HG03442 (cell line): ENCODE measurements at regions not wholly inside any gene's neighbourhood (a gene's known extent, or its start where the extent isn't known, plus 50 kb on each side); places are given as distances from the start of the nearest gene placed in this dataset.

Experiments used
- ATAC-seq: cut with Tn5 transposase; IDR thresholded peaks from one replicate; pipeline ENCODE4 v1.9.1; 2021; ENCODE audit warnings: mild to moderate bottlenecking, moderate library complexity; ENCODE audit not compliant: unreplicated experiment

DNA sequence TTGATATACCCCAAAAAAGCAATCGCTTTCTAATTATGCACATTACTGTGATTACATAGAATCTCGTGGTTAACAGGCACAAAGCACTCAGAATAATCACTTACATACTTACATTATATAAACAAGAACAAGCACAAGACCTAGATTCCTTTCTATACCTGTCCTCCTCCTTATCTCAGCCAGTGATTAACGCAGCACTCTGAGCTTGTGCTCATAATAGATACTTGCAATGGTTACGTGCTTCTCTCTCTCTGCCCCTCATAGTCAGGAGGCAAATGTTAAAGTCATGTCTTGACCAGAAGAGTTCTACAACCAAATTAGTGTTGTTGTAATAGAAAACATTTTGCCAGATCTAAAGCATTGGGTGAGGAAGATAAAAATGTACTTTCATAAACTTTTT, 342.2 kb upstream of the PKDCC start:
- no peak for ATAC-seq

DNA sequence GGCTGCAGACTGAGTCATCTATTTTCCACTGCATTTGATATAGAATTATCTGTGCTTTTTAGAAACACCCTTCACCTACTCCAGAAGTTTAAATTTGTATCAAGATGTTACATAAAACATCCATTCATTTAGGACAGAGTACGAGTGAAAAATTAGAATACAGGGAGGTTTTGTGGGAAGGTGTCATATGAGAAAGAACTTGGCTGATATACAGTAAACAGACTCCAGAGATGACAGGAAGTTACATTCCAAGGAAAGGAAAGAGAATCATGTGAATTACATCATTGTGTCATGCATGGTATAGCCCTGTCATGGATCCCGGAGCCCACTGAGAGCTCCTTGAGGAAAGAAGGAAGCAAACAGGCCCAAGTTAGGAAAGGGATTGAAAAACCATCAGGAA, 341.5 kb upstream of the PKDCC start:
- ATAC-seq = no peak

DNA sequence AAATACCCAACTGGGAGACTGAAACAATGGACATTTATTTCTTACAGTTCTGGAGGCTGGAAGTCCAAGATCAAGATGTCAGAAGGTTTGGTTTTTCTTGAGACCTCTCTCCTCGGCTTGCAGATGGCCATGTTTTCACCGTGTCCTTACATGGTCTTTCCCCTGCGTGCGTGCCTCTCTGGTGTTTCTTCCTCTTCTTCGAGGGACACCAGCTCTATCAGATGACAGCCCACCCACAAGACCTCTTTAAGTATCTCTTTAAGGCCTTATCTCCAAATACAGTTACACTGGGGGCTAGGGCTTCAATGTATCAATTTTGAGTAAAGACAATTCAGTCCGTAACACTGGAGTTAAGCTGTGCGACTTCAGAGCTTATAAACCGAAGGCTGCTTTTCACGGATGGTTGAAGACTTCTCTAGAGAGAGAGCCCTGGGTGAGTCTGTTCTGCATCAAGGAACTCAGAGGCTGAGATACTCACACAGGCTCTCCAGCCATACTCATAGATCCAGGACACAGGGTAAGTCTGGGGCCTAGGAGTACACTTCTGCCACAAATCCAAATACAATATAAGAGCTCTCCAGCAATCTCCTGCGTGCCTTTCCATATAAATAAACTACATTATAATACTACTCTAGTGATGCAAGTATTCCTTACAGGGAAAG, 339.9 kb upstream of the PKDCC start:
- ATAC-seq = no peak

DNA sequence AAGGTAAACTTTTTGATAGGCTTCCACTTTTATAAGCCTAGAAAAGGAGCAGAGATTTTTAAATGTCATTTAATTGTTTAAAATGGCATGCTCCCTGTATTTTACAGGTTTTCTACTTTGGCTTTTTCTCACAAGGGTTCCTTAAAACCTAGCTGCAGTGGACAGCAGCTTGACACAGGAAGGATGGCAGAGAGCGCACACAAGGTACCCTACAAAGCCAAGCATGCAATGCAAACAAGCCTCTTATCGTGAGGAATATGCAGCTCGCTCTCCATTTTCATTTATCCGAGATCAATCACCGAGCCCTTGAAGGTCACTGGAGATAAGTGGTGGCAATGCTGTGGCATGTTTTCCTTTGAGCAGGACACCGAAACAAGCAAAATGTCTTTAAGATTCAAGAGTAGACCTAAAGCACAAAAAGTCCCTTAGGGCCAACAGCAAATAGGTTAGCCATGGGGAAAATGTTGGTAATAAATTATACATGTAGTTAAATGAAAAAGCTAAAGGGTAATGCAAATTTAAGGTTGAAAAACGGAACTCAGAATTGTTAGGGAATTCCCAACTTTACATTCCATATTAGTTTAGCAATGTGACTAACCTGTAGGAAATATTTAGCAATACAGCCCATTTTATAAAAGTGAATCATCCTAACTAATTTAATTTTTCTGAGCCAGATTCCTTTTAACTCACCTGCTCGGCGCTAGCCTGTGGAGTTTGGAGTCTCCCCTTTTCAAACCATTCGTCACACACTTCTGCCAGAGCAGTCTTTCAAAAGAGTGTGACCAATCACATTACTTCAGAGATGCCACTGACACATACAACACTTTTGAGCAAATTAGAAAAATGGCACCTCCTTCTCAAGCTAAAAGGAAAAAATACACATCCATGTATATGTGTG, 337.9 kb upstream of the PKDCC start:
- ATAC-seq = no peak

DNA sequence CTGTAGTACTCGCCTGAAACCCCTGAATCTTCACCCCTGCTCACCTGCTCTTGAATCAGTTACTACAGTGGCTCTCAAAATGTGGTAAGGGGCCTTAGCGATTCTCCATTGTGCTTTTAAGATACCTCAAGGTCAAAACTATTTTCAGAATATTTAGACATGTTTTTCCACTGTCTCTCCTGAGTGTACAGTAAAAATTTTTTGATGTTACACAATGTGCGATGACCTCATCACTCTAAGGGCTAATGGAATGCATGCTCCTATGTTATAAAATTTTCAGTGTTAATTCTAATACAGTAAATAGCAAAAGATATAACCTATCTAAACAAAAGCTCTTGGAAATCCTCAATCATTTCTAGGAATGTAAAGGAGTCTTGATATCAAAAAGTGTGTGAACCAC, 336.9 kb upstream of the PKDCC start:
- ATAC-seq = no peak

DNA sequence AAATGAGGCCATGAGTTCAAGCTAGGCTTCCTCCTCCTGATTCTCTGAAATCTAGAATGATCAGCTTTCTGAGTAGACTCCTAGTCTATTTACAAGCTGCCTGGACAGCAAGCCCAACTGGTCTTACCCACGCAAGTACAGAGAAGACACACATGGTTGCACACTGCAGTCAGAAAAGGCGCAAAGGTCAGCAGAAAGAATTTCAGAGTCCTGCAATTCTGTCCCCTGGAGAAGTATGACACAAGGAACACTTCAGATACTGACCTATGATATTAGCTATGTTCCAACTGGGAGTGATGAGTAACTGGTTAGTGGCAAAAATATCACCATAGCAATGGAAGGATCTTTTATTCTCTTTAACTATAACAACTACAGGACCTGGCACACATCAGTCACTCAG, 336.1 kb upstream of the PKDCC start:
- ATAC-seq = no peak

DNA sequence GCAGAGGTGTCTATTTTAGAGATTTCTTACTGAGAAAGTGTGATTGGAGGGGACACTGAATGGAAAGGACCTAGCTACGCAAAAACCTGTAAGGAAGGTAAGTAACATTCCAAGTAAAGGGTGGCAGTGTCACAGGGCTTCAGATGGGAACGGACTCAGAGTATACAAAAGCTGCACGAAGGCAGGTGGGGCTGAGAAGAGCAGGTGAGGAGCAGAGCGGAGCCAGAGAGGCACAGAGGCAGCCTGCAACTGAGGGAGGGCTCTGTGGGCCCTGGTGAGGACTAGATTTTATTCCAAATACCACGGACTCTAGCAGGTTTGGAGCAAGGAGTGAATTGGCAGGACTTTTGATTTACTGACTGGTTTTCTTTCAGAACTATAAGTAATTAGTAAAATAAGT, 331.3 kb upstream of the PKDCC start:
- no peak for ATAC-seq

DNA sequence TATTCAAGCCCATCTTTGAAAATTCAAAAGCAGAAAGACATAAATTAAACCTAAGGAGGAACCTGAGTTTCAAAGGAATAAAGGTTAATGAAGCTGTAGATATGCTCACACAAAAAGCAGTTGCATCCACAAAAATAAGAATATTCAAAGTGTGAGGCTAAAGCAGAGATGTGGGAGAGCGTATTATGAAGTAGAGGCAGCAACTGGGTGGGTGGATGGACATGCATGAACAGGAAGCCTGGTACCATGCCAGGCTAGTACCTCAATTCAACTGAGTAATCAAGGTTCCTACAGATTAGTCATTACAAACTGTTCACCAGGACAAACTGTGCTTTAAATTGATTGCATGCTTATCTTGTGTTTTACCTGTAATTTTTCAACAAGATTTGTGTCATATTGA, 330.0 kb upstream of the PKDCC start:
- peak; percentile 45 for ATAC-seq

DNA sequence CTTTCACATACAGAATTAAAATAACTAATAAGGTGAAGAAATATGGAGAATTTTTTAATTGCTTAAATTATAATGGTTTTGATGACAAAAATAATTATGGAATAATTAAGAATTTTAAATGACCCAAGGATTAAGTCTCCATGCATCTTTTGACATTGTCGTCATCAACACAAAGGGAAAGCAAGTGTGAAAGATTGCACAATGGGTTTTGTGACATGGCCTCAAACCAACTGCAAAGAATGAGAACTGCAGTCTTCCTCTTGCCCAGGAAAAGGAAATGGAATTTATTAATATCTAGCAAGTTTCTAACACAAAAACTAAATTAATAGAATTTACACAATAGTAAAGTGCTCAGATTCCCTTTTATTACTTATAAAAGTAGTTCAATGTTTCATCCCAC, 329.1 kb upstream of the PKDCC start:
- ATAC-seq = no peak

DNA sequence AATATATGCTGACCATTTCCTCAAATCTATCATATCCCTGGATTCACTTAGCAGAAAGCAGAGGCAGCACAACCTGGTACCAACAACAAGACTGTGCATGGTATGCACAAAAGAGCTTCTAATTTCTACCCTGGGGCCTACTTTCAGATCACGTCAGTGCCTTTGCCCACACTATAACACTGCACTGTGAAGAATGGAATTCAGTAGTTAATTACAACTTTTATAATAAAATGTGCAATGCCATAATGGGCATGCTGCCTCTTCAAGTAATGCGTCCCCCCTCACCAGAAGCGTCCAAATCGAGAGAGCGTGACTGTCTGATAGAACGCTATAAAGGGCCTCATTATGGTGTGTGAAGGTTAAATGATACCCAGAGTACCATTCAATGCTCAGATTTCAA, 328.1 kb upstream of the PKDCC start:
- ATAC-seq = no peak

DNA sequence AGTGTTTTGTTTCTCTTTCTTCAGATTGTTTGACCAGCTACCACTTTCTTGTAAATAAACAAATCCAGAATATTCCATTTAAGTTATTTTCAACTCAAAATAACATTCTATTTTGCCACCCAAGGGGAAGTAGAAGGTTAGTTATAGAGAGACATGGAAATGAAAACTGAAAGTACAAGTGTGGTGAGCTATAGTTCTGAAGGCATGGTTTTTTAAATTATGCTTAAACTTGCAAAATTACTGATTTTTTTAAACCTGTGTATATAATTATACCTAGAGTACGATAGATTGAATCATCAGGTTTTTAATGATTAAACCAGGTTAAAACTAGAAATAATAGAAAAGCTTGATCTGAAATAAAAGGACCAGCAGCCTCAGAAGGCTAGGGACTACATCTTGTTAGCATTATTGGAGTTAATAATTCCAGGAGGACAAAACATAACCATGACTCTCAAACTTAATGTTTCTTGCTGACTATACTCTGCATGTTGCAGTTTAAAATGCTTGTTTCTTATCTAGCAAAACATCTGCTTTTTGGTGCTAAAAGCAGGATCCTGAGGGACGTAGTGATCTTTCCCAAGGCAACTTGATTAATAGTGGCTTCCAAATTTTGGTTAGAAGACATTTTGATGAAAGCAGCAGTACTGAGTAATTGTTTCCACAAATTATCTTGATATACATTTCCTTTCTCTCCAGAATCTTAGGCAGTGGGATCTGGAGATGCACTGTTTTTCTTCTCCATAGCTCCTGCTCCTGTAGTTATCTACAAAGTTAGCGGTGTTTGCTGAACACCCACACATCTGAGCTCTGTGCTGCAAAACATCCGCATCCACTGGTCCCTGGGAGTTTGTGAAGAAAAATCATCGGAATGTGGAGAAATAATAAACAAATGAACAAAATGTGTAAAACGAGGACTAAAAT, 327.2 kb upstream of the PKDCC start:
- ATAC-seq = peak; percentile 35

DNA sequence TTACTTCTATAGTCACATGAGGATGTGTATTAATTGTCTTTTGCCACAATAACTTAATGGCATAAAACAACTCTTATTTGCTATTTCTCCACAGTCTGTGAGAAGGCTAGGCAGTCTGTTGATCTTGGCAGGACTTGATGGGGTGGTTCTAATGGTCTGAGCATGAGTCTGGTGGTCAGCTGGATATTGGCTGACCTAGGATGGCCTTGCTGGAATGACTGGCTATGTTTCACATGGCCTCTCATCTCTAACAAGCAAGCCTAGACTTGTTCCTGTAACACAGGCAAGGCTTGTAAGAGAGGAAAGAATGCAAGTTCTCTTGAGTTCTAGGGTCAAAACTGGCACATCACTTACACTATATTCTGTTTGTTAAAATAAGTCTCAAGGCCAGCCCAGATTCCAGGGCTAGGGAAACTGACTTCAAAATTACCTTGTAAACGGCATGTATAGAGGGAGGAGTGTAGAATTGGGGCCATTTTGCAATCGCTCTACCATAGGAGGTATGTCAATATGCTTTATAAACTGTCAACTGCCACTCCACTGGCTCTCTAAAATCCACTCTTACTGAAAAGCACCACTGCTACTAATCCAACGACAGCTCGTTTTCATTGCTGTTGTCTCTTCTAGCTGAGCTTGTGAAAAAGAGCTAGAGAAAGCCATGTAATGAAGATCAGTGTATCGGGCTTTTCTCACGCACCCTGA, 325.0 kb upstream of the PKDCC start:
- peak; percentile 31 for ATAC-seq

DNA sequence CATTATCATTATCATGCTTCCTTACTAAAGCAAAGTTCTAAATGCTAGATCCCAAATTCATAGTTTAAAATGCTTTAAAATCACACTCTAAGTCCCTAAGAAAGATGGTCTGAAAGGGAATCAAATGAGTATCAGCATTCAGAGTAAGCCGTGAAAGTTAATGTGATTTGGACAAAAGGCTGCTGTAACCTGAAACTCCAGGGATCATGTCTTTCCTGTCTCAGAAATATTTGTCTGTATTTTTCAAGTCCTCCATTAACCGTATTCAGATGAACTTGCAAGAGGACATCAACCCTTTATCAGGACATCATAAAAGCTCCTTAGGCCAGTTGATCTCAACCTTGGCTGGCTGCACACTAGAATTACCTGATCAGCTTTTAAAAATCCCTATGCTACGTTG, 324.3 kb upstream of the PKDCC start:
- no peak for ATAC-seq

DNA sequence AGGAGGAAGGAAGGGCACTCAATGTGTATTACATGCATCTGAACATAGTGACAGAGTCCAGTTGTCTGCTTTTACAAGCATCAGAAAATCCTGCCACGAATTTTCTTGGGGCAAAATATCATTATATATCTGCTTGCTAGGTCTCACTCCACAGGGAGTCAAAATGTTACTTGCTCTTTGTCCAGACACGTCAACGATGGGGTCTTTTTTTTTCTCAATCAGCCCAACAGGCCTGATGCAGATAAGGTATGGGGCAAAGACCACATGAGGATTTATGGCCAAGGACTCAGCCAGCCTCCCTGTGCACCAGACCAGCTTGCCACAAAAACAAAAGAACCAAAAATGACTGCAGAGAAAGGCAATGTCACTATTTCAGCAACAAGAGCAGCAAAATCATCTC, 323.4 kb upstream of the PKDCC start:
- no peak for ATAC-seq

DNA sequence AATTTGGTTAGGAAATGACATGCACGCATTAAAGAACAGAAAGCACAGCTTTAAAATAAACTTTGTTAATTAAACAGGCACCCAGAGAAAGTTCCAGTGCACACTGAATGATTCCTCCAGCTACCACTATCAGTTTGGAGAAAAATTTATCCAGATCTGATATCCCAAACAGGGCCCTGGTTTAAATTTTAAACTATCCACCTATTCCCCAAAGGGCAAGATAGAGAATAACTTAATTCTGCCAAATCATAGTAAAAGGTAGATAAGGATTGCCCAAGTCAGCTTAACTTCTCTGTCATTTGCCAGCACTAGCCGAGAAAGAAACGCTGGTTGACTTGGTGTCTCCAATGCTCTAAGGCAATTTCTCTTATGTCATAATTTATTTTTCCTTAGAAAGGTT, 321.9 kb upstream of the PKDCC start:
- ATAC-seq = no peak

DNA sequence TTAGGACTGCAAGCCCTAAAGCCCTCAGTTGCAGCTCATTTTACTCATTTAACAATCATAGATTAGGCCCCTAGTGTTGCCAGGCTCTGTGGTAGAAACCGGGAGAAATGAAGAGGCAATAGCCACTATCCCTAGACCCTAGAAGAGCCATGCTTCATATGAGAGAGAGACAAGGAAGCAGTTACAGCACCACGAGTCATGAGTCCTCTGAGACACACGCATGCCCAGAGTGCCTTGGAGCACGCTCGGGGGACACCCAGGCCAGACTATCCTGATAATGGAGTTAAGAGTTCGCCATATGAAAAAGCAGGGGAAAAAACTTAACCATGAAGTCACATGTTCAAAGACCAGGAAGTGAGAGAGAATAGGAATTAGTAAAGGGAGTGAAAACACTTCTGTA, 321.5 kb upstream of the PKDCC start:
- no peak for ATAC-seq

DNA sequence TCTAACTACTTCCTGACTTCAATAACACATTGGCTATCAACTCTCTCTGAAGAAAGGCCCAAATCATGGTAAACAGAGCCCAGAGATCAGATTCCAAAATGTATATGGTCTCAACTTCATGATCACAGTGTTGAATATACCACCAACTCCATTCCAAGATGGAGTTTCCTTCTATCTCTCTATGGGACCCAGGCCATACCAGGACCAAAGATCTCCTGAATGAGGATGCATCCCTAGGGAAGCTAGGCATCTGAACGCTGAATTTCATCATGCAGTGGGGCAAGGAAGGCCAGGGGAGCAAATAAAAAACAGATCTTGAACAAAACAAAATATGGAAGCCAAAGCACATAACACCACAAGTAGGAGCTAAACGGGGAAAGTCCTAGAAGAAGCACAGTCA, 320.7 kb upstream of the PKDCC start:
- ATAC-seq = no peak

DNA sequence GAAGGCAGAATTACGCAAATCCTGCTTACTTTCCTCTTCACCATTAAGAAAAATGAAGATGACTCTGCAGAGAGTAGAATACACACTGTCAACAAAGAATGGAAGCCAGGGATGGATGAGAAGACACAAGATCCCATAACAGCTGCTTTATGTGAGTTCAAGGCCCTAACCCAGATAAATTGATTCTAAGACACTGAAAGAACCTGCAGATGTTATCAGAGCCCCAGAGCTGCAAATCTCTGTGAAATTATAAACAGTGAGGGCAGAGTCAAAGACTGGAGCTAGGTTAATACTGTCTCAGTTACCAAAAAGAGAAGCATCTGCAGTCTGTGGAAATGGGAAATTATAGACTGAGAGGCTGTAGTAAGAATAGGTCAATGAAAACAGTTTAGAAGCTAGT, 320.1 kb upstream of the PKDCC start:
- no peak for ATAC-seq

DNA sequence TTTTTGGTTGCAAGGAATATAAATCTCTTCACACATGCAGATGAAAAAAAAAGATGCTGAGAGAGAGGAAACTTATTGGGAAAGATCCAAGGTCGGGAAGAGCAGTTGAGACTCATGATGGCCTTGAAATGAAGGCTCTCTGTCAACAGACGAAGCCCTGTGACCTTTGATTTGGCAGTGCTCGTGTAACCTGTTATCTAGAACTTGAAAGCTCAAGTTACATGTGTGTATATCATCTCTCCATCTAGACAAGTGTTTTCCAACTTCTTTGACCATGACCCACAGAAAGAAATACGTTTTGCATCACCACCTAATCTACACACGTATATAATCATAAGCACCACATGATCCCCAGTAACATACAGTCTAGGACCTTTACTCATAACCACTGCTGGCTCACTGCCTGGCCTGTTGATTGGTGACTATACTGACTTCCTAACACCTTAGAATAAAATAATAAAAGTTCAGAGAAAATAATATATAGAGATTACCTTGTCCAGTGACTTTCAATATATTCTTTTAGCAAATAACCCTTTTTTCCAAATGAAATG, 319.0 kb upstream of the PKDCC start:
- ATAC-seq = no peak

DNA sequence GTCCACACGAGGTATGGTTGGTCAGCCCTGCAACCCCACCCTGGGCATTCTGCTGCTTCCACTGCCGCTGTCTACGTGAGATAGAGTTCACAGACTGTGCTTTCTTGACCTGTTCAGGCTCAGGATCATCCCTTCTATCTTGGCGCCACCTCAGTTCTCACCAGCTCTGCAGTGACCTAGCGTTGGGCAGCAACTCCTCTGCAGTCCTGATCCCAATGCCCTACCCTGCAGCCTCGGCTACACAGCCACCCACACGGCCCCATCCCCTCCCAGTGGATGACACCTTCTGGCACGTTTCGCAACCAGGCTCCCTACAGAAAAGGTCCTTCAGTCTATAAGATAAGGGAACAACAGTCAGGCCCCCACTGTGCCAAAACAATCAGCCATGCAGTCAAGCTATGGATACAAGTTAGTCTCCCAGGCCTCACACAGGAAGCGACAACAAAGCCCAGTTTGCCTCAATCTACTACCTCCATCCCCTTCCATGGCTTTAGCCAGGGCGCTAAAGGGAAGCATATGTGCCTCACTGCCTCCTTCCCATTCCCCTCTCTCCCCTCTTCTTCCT, 317.9 kb upstream of the PKDCC start:
- no peak for ATAC-seq
